ENCODE measurements at regions not wholly inside any gene's neighbourhood (a gene's known extent, or its start where the extent isn't known, plus 50 kb on each side); places are given as distances from the start of the nearest gene placed in this dataset.

- TF ChIP-seq CTCF (conservative IDR thresholded peaks at IDR 0.05; ENCODE audit: low read length), result no peak
- no peak for TF ChIP-seq EZH2phosphoT487 (IDR thresholded peaks at IDR 0.05; ENCODE audit: borderline replicate concordance, low read depth, low read length)
These were observed 296.4 kb downstream of the ETS1 start for GRCh38 chr11:128291007-128291406.
